Keratinocyte (primary cell): ENCODE measurements at regions not wholly inside any gene's neighbourhood (a gene's known extent, or its start where the extent isn't known, plus 50 kb on each side); places are given as distances from the start of the nearest gene placed in this dataset.

ENCODE experiments used
- DNase-seq: peaks from one replicate; pipeline ENCODE4 v3.0.0-alpha.2; 2011; ENCODE audit warnings: low read depth, missing footprints, low spot score
- FAIRE-seq: peaks from 2 replicates; lab custom pipeline; 2011; peaks lifted over from hg19 to GRCh38; lab: Jason Lieb, UNC
- H2AFZ ChIP-seq: 2 replicates; pipeline ENCODE4 v1.6.0; 2012; ENCODE audit warnings: low read length, control low read depth, inconsistent platforms; ENCODE audit not compliant: control insufficient read depth
- H3K27ac ChIP-seq: 2 replicates; pipeline ENCODE4 v1.5.1; 2011; ENCODE audit warnings: low read length; ENCODE audit not compliant: control insufficient read depth, insufficient read depth
- H3K27me3 ChIP-seq: 3 replicates; pipeline ENCODE4 v1.6.0; 2011; ENCODE audit warnings: low read length; ENCODE audit not compliant: control insufficient read depth, insufficient read depth; ENCODE audit errors: extremely low read depth
- H3K36me3 ChIP-seq, 2 experiments: 2 replicates in 1 of 2; 3 replicates in 1 of 2; pipeline ENCODE4 v1.5.1; 2011; ENCODE audit warnings: low read length in 2 of 2, mild to moderate bottlenecking in 1 of 2; ENCODE audit not compliant: control insufficient read depth in 2 of 2, insufficient read depth in 2 of 2; ENCODE audit errors: extremely low read depth in 1 of 2
- H3K4me1 ChIP-seq: 3 replicates; pipeline ENCODE4 v1.5.1; 2011; ENCODE audit warnings: low read length; ENCODE audit not compliant: control insufficient read depth, insufficient read depth; ENCODE audit errors: extremely low read depth
- H3K4me2 ChIP-seq: 3 replicates; pipeline ENCODE4 v1.6.0; 2011; ENCODE audit warnings: low read depth, low read length; ENCODE audit not compliant: control insufficient read depth, insufficient read depth; ENCODE audit errors: extremely low read depth
- H3K4me3 ChIP-seq, 3 experiments: fragments of 200-600 bp in 1 of 3; sonication (generic) in 1 of 3; 2 replicates in 2 of 3; 3 replicates in 1 of 3; pipeline ENCODE4 v1.5.1; 2011 to 2016; ENCODE audit warnings: low read length in 3 of 3, mild to moderate bottlenecking in 3 of 3, control low read depth in 2 of 3, inconsistent platforms in 1 of 3, low read depth in 1 of 3, mixed read lengths in 1 of 3, mixed run types in 1 of 3, moderate library complexity in 1 of 3; ENCODE audit not compliant: control insufficient read depth in 2 of 3, insufficient read depth in 2 of 3; ENCODE audit errors: extremely low read depth in 1 of 3
- H3K79me2 ChIP-seq: 2 replicates; pipeline ENCODE4 v1.6.0; 2012; ENCODE audit warnings: low read length; ENCODE audit not compliant: control insufficient read depth, insufficient read depth
- H3K9ac ChIP-seq: 3 replicates; pipeline ENCODE4 v1.6.0; 2011; ENCODE audit warnings: low read length; ENCODE audit not compliant: control insufficient read depth, insufficient read depth; ENCODE audit errors: extremely low read depth
- H3K9me1 ChIP-seq: 3 replicates; pipeline ENCODE4 v1.6.0; 2011; ENCODE audit warnings: low read length; ENCODE audit not compliant: control insufficient read depth, insufficient read depth; ENCODE audit errors: extremely low read depth
- H3K9me3 ChIP-seq: 2 replicates; pipeline ENCODE4 v1.5.1; 2012; ENCODE audit warnings: low read depth, low read length; ENCODE audit not compliant: control insufficient read depth
- H4K20me1 ChIP-seq: 3 replicates; pipeline ENCODE4 v1.6.0; 2011; ENCODE audit warnings: low read length; ENCODE audit not compliant: control insufficient read depth, insufficient read depth; ENCODE audit errors: extremely low read depth
- CTCF ChIP-seq, 3 experiments: IDR thresholded peaks in 1 of 3; conservative IDR thresholded peaks in 1 of 3; optimal IDR thresholded peaks in 1 of 3; 2 replicates in 2 of 3; 3 replicates in 1 of 3; pipeline versions ENCODE3 to v1.5.1; 2011; ENCODE audit warnings: low read length in 3 of 3, mild to moderate bottlenecking in 3 of 3, moderate library complexity in 2 of 3, control low read depth in 1 of 3, inconsistent platforms in 1 of 3; ENCODE audit not compliant: insufficient read depth in 2 of 3; ENCODE audit errors: extremely low read depth in 1 of 3
- EZH2 ChIP-seq: IDR thresholded peaks from one replicate; pipeline ENCODE4 v1.6.1; 2012; ENCODE audit warnings: inconsistent platforms, mild to moderate bottlenecking, low read length, moderate library complexity
- dilution Hi-C: fragments of 300-500 bp; cut with MboI; formaldehyde crosslinking; loops from one replicate; pipeline ENCODE4 v1.7.0; 2020; ENCODE audit warnings: low sequenced_read_pairs; ENCODE audit not compliant: extremely low pct_ligation_motif_present

- Histone ChIP-seq H3K36me3 (no peaks in the 10 kb centered on the region), H3K9me3 (no peaks in the 10 kb centered on the region), H3K27me3 (no peaks in the 10 kb centered on the region), H3K4me2 (no peak overlapping the region), H3K4me3 (no peak overlapping the region), H3K79me2 (no peaks in the 10 kb centered on the region), H3K4me1 (no peaks in the 10 kb centered on the region), H2AFZ (no peak overlapping the region), H3K9ac (no peak overlapping the region), H4K20me1 (no peaks in the 10 kb centered on the region), H3K27ac (no peak overlapping the region), H3K9me1 (no peaks in the 10 kb centered on the region)
- dilution Hi-C loops: no loop called here
- no peak for TF ChIP-seq EZH2
- no peak for TF ChIP-seq CTCF (optimal IDR thresholded peaks at IDR 0.05 in 1 of 3, IDR thresholded peaks at IDR 0.05 in 1 of 3, conservative IDR thresholded peaks at IDR 0.05 in 1 of 3; ENCODE audit: extremely low read depth in 1 of 3, insufficient read depth in 2 of 3, low read length in 3 of 3)
- DNase-seq (no peak), FAIRE-seq (no peak)
Observed at GRCh38 chr15:93185796-93186195, 96.8 kb upstream of the RGMA start.

- DNase-seq (no peak), FAIRE-seq (no peak)
- Histone ChIP-seq H3K79me2 (no peaks in the 10 kb centered on the region), H3K9me1 (no peaks in the 10 kb centered on the region), H2AFZ (no peak overlapping the region), H3K4me1 (no peaks in the 10 kb centered on the region), H4K20me1 (no peaks in the 10 kb centered on the region), H3K4me2 (no peak overlapping the region), H3K27me3 (no peaks in the 10 kb centered on the region), H3K9me3 (no peaks in the 10 kb centered on the region), H3K36me3 (no peaks in the 10 kb centered on the region), H3K27ac (no peak overlapping the region), H3K4me3 (no peak overlapping the region), H3K9ac (no peak overlapping the region)
- TF ChIP-seq EZH2 (no peak), CTCF (optimal IDR thresholded peaks at IDR 0.05 in 1 of 3, IDR thresholded peaks at IDR 0.05 in 1 of 3, conservative IDR thresholded peaks at IDR 0.05 in 1 of 3; ENCODE audit: extremely low read depth in 1 of 3, insufficient read depth in 2 of 3, low read length in 3 of 3) (no peak)
- dilution Hi-C loops: no loop called here
Observed at GRCh38 chr15:93182703-93183205, 93.7 kb upstream of the RGMA start.
